CD4-positive, CD25-positive, alpha-beta regulatory T cell (primary cell): ENCODE measurements at regions not wholly inside any gene's neighbourhood (a gene's known extent, or its start where the extent isn't known, plus 50 kb on each side); places are given as distances from the start of the nearest gene placed in this dataset.

Experiments used
- ATAC-seq, 2 donors: fragments of 150-1000 bp; cut with Tn5 transposase; one replicate each; pipeline ENCODE4 v1.10.0; 2021; ENCODE audit warnings: low read depth in 2 of 2, moderate number of reproducible peaks in 2 of 2, moderate library complexity in 1 of 2
- DNase-seq, 3 donors: peaks; one replicate each; pipeline versions ENCODE4 v3.0.0 to v3.0.0-alpha.2; 2012 to 2022; ENCODE audit warnings: mixed read lengths in 1 of 3
- H3K27ac ChIP-seq: one replicate; pipeline ENCODE4 v1.7.0; 2013; ENCODE audit warnings: mild to moderate bottlenecking, low read length; ENCODE audit not compliant: insufficient read depth, poor library complexity, severe bottlenecking
- H3K27me3 ChIP-seq: one replicate; pipeline ENCODE4 v1.7.0; 2013; ENCODE audit warnings: low read length; ENCODE audit not compliant: control insufficient read depth, insufficient read depth
- H3K36me3 ChIP-seq: one replicate; pipeline ENCODE4 v1.7.0; 2013; ENCODE audit warnings: mild to moderate bottlenecking, low read length, moderate library complexity; ENCODE audit not compliant: control insufficient read depth, insufficient read depth
- H3K4me1 ChIP-seq: 2 replicates; pipeline ENCODE4 v1.7.0; 2013; ENCODE audit warnings: mild to moderate bottlenecking, low read length; ENCODE audit not compliant: insufficient read depth, control insufficient read depth, poor library complexity, severe bottlenecking
- H3K4me3 ChIP-seq: one replicate; pipeline ENCODE4 v1.7.0; 2013; ENCODE audit warnings: low read depth, mild to moderate bottlenecking, low read length, moderate library complexity
- H3K9me3 ChIP-seq, 2 experiments: 1 replicate in 1 of 2; 2 replicates in 1 of 2; pipeline ENCODE4 v1.7.0; 2013; ENCODE audit warnings: low read length in 2 of 2, mild to moderate bottlenecking in 1 of 2, moderate library complexity in 1 of 2; ENCODE audit not compliant: control insufficient read depth in 2 of 2
- H3K27ac Mint-ChIP-seq, 3 donors: one replicate each; pipeline ENCODE4 v1.8.0; 2020 to 2022; ENCODE audit warnings: mild to moderate bottlenecking in 3 of 3, mixed read lengths in 3 of 3, moderate library complexity in 2 of 3
- H3K27me3 Mint-ChIP-seq: one replicate; pipeline ENCODE4 v1.8.0; 2022; ENCODE audit warnings: mild to moderate bottlenecking, mixed read lengths
- H3K36me3 Mint-ChIP-seq: one replicate; pipeline ENCODE4 v1.8.0; 2020; ENCODE audit warnings: mixed read lengths
- H3K4me1 Mint-ChIP-seq, 4 donors: one replicate each; pipeline ENCODE4 v1.8.0; 2020 to 2022; ENCODE audit warnings: mixed read lengths in 4 of 4, mild to moderate bottlenecking in 1 of 4
- H3K4me3 Mint-ChIP-seq, 4 donors: one replicate each; pipeline ENCODE4 v1.8.0; 2020 to 2022; ENCODE audit warnings: mild to moderate bottlenecking in 4 of 4, mixed read lengths in 4 of 4, moderate library complexity in 3 of 4
- H3K9me3 Mint-ChIP-seq, 7 donors: one replicate each; pipeline ENCODE4 v1.8.0; 2020 to 2022; ENCODE audit warnings: mixed read lengths in 7 of 7, mild to moderate bottlenecking in 3 of 7, moderate library complexity in 2 of 7

DNA sequence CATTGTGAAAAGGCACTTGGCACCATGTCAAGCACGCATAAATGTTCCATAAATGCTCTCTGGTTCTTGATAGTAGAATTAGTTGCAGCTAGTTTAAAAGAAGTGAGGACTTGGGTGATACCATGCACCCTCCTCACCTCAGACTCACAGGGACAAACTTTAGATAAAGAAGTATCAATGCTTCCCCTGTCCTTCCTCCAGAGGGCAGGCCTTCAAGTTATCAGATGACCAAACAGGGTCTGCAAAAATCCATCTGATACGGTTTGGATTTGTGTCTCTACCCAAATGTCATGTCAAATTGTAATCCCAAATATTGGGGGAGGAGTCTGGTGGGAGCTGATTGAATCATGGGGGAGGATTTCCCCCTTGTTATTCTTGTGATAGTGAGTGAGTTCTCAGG, 54.1 kb downstream of the C1QL2 start:
- Histone ChIP-seq H3K4me3 (no peak overlapping the region), H3K9me3 (peaks cover 0 to 2% of the 10 kb centered on the region in 2 experiments), H3K27ac (no peak overlapping the region), H3K27me3 (no peaks in the 10 kb centered on the region), H3K36me3 (no peaks in the 10 kb centered on the region), H3K4me1 (no peaks in the 10 kb centered on the region)
- H3K9me3 Mint-ChIP-seq, result peaks cover 0 to 19% (median 5%) of the 10 kb centered on the region in 7 donors
- DNase-seq, result no peak
- H3K27me3 Mint-ChIP-seq, result no peaks in the 10 kb centered on the region
- no peaks in the 10 kb centered on the region for H3K36me3 Mint-ChIP-seq
- H3K4me1 Mint-ChIP-seq, result no peaks in the 10 kb centered on the region
- ATAC-seq, result no peak
- H3K27ac Mint-ChIP-seq, result no peak overlapping the region
- H3K4me3 Mint-ChIP-seq, result no peak overlapping the region

DNA sequence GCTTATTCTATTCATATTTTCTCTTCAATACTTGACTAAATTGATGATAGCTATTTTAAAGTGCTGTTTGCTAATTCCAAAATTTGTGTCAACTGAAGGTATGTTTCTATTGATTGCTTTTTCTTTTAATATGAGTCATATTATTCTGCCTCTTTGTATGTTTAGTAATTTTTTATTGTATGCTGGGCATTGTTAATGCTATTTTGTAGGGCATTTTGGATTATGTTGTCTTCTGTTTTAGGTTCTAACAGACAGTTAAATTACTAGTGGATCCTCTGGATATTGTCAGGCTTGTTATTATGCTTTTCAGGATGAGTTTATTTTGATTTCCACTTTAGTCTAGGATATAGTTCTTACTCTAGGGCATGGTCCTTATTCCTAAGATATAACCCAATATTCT, 55.6 kb downstream of the C1QL2 start:
- no peaks in the 10 kb centered on the region for H3K27me3 Mint-ChIP-seq
- ATAC-seq (no peak), DNase-seq (no peak)
- peaks cover 0 to 2% of the 10 kb centered on the region in 2 experiments for H3K9me3 ChIP-seq
- no peak overlapping the region for H3K27ac Mint-ChIP-seq
- H3K27me3 ChIP-seq, result no peaks in the 10 kb centered on the region
- H3K4me1 ChIP-seq, result no peaks in the 10 kb centered on the region
- no peak overlapping the region for H3K4me3 Mint-ChIP-seq
- H3K36me3 ChIP-seq, result no peaks in the 10 kb centered on the region
- peaks cover 0 to 21% (median 5%) of the 10 kb centered on the region in 7 donors for H3K9me3 Mint-ChIP-seq
- no peak overlapping the region for H3K4me3 ChIP-seq
- no peak overlapping the region for H3K27ac ChIP-seq
- no peaks in the 10 kb centered on the region for H3K36me3 Mint-ChIP-seq
- no peaks in the 10 kb centered on the region for H3K4me1 Mint-ChIP-seq

DNA sequence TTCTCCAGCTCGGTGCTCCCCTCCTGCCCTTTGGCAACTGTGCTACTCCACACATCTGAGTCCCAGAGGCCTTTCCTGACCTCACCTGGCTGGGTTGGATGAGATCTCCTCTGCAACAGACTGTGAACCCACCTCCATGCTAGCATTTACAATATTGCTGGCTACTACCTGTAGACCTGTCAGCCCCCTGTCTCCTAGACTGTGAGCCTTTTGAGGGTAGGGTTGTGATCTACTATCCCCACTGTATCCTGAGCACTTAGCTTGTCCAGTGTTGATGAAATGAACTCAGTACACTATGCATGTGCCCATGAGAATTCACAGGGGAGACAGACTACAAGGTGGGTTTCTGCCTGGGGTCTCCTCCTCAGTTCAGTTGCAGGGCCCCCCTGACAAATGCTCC, 70.1 kb downstream of the C1QL2 start:
- Mint-ChIP-seq H3K4me1 (no peaks in the 10 kb centered on the region), H3K36me3 (no peaks in the 10 kb centered on the region), H3K27me3 (no peaks in the 10 kb centered on the region), H3K9me3 (peaks cover 0 to 3% (median 0%) of the 10 kb centered on the region in 7 donors), H3K4me3 (no peak overlapping the region), H3K27ac (no peak overlapping the region)
- H3K4me3 ChIP-seq, result no peak overlapping the region
- H3K27ac ChIP-seq, result no peak overlapping the region
- DNase-seq (no peak), ATAC-seq (no peak)
- H3K36me3 ChIP-seq, result no peaks in the 10 kb centered on the region
- H3K9me3 ChIP-seq, result no peaks in the 10 kb centered on the region
- no peaks in the 10 kb centered on the region for H3K27me3 ChIP-seq
- no peaks in the 10 kb centered on the region for H3K4me1 ChIP-seq

DNA sequence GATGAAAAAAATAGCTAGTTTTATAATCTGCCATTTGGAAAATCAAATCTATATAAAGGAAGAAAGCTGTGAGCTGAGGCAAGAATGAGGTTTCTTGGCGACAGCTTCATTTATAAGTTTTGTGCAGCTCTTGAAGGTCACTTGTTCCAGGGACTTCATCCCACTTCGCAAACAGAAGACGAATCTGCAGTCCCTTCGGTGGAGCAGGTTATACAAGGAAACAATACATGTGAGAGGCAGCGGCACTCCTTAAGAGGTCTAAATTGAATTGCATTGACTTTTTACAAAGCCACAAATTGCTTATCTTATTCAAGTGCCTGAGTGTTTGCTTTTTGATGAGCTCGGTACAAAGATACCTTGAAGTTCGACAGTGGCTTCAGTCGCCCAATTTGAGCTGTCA, 72.2 kb downstream of the C1QL2 start:
- Histone ChIP-seq H3K27me3 (no peaks in the 10 kb centered on the region), H3K9me3 (no peaks in the 10 kb centered on the region), H3K4me1 (no peaks in the 10 kb centered on the region), H3K27ac (no peak overlapping the region), H3K4me3 (no peak overlapping the region), H3K36me3 (no peaks in the 10 kb centered on the region)
- no peak for ATAC-seq
- peaks cover 1% of the 10 kb centered on the region for H3K27me3 Mint-ChIP-seq
- H3K27ac Mint-ChIP-seq, result no peak overlapping the region
- H3K9me3 Mint-ChIP-seq, result peaks cover 0 to 3% (median 0%) of the 10 kb centered on the region in 7 donors
- H3K4me1 Mint-ChIP-seq, result no peaks in the 10 kb centered on the region
- no peak overlapping the region for H3K4me3 Mint-ChIP-seq
- no peaks in the 10 kb centered on the region for H3K36me3 Mint-ChIP-seq
- DNase-seq, result no peak

DNA sequence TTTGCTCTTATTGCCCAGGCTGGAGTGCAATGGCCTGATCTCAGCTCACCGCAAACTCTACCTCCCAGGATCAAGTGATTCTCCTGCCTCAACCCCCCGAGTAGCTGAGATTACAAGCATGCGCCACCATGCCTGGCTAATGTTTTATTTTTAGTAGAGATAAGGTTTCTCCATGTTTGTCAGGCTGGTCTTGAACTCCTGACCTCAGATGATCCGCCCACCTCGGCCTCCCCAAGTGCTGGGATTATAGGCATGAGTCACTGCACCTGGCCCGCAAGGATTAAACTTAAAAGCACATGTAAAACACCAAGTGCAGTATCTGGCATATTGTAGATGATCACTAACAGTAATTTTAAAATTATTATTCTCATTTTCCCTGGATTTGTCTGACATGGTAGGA, 72.9 kb downstream of the C1QL2 start:
- Histone ChIP-seq H3K36me3 (no peaks in the 10 kb centered on the region), H3K4me1 (no peaks in the 10 kb centered on the region), H3K4me3 (no peak overlapping the region), H3K27me3 (peaks cover 2% of the 10 kb centered on the region), H3K27ac (no peak overlapping the region), H3K9me3 (no peaks in the 10 kb centered on the region)
- Mint-ChIP-seq H3K4me3 (no peak overlapping the region), H3K4me1 (no peaks in the 10 kb centered on the region), H3K36me3 (no peaks in the 10 kb centered on the region), H3K27ac (no peak overlapping the region), H3K27me3 (peaks cover 4% of the 10 kb centered on the region), H3K9me3 (peaks cover 0 to 3% (median 0%) of the 10 kb centered on the region in 7 donors)
- DNase-seq (no peak), ATAC-seq (no peak)

DNA sequence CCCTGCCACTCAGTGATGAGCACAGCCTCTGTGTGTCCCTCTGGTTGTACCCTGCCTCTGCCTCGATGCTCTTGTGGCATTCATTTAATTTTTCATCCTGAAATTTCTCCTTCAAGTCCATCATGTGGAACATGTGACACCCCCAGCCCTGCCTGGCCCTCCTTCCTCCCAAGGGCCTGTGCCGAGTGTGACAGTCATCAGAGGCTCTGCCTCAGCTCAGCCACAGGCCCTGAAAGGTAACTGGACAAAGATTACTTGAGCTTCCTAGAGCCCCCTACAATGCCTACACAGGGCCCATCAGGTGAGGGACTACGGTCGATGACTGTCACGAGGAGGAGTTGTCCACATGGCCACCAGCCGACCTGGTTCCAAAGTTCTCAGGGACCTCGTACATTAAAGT, 75.1 kb downstream of the C1QL2 start:
- H3K9me3 ChIP-seq, result no peaks in the 10 kb centered on the region
- no peak overlapping the region for H3K27ac ChIP-seq
- no peak for ATAC-seq
- Mint-ChIP-seq H3K4me1 (no peaks in the 10 kb centered on the region), H3K36me3 (no peaks in the 10 kb centered on the region), H3K27ac (no peak overlapping the region), H3K4me3 (no peak overlapping the region), H3K9me3 (peaks cover 0 to 3% (median 0%) of the 10 kb centered on the region in 7 donors), H3K27me3 (peaks cover 4% of the 10 kb centered on the region)
- H3K4me1 ChIP-seq, result no peaks in the 10 kb centered on the region
- H3K36me3 ChIP-seq, result no peaks in the 10 kb centered on the region
- DNase-seq, result no peak
- H3K4me3 ChIP-seq, result no peak overlapping the region
- peaks cover 2% of the 10 kb centered on the region for H3K27me3 ChIP-seq

DNA sequence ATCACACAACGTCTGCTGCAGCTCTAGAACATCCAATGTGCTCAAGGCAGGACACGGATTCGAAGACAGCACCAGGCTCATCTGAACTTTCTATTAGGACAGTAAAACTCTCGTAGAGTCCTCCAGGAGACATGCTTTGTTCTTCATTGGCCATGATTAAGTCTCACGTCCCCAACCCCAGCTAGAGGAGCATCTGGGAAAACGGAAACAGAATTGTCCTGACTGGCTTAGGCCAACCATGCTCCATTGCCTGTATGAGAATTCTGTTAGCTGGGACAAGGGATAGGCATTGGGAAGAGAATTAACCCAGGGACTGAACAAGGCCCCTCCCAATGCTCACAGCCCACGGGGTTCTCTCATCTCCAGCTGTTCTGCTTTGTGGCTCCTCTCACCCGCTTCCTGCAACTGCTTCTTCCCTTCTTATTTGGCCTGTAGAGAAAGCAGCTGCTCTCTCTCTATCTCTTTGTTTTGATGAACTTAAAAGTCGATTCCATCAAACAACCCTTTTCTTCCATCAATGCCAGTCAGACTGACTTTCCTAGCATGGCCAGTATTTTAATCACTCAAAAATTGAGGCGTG, 75.6 kb downstream of the C1QL2 start:
- Mint-ChIP-seq H3K9me3 (peaks cover 0 to 3% (median 0%) of the 10 kb centered on the region in 7 donors), H3K4me3 (no peak overlapping the region), H3K36me3 (no peaks in the 10 kb centered on the region), H3K27ac (no peak overlapping the region), H3K4me1 (no peaks in the 10 kb centered on the region), H3K27me3 (peaks cover 4% of the 10 kb centered on the region)
- Histone ChIP-seq H3K27me3 (peaks cover 2% of the 10 kb centered on the region), H3K27ac (no peak overlapping the region), H3K9me3 (no peaks in the 10 kb centered on the region), H3K36me3 (no peaks in the 10 kb centered on the region), H3K4me1 (no peaks in the 10 kb centered on the region), H3K4me3 (no peak overlapping the region)
- ATAC-seq, result no peak
- DNase-seq, result no peak

DNA sequence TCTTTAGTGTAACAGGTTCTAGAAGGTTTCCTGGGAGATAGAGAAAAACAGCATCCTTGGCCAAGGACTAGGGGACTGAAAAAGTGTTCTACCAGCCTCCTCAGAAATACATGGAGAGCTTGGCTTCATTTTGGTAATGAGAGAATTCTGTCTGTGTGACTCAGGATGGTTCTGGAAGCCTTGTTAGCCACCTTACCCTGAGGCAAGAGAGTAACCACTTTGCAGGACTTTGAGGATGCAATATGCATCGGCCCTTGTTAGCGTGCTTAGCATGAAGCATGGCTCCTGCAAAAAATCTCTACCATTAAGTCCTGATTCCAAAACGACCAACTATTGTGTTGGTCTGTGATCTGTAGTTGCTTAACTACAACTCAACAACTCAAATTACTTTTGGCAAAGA, 79.8 kb downstream of the C1QL2 start:
- no peaks in the 10 kb centered on the region for H3K36me3 ChIP-seq
- H3K27ac ChIP-seq, result no peak overlapping the region
- Mint-ChIP-seq H3K4me3 (peak overlapping the region in 1 of 4 donors; percentile 81), H3K9me3 (peaks cover 0 to 1% (median 0%) of the 10 kb centered on the region in 7 donors), H3K36me3 (no peaks in the 10 kb centered on the region), H3K27ac (no peak overlapping the region), H3K27me3 (peaks cover 14% of the 10 kb centered on the region), H3K4me1 (no peaks in the 10 kb centered on the region)
- ATAC-seq (no peak), DNase-seq (no peak)
- H3K4me1 ChIP-seq, result no peaks in the 10 kb centered on the region
- no peaks in the 10 kb centered on the region for H3K9me3 ChIP-seq
- peaks cover 2% of the 10 kb centered on the region for H3K27me3 ChIP-seq
- H3K4me3 ChIP-seq, result no peak overlapping the region
